Activated CD4-positive, alpha-beta memory T cell treated with anti-CD3 and anti-CD28 coated beads for 36 hours (primary cell): ENCODE measurements at regions not wholly inside any gene's neighbourhood (a gene's known extent, or its start where the extent isn't known, plus 50 kb on each side); places are given as distances from the start of the nearest gene placed in this dataset.

Experiments
- CTCF ChIA-PET: fragments of 350-600 bp; sonication (Branson Sonifier 250); formaldehyde crosslinking; loops from one replicate; lab custom pipeline; 2021; ENCODE audit warnings: antibody characterized with exemption, inconsistent platforms; lab: Charles Lee
- POLR2A ChIA-PET: fragments of 350-600 bp; sonication (Branson Sonifier 250); formaldehyde crosslinking; loops from one replicate; lab custom pipeline; 2021; ENCODE audit warnings: antibody characterized with exemption; lab: Charles Lee
- DNase-seq: peaks from one replicate; pipeline ENCODE4 v3.0.0-alpha.2; 2020
- H3K27ac Mint-ChIP-seq: one replicate; pipeline ENCODE4 v1.8.0; 2021; ENCODE audit warnings: mixed read lengths
- H3K27me3 Mint-ChIP-seq: one replicate; pipeline ENCODE4 v1.8.0; 2021; ENCODE audit warnings: mixed read lengths
- H3K36me3 Mint-ChIP-seq: one replicate; pipeline ENCODE4 v1.8.0; 2021; ENCODE audit warnings: mixed read lengths
- H3K4me1 Mint-ChIP-seq: one replicate; pipeline ENCODE4 v1.8.0; 2021; ENCODE audit warnings: low read depth, mixed read lengths
- H3K4me3 Mint-ChIP-seq: one replicate; pipeline ENCODE4 v1.8.0; 2021; ENCODE audit warnings: mild to moderate bottlenecking, mixed read lengths
- H3K9me3 Mint-ChIP-seq: one replicate; pipeline ENCODE4 v1.8.0; 2021; ENCODE audit warnings: mixed read lengths
- intact Hi-C: fragments of 100-400 bp; cut with micrococcal nuclease; formaldehyde crosslinking; loops from one replicate; pipeline ENCODE4 v1.15.1; 2023

- Mint-ChIP-seq H3K4me1 (no peaks in the 10 kb centered on the region), H3K4me3 (no peak overlapping the region), H3K27ac (no peak overlapping the region), H3K27me3 (peaks cover 6% of the 10 kb centered on the region), H3K36me3 (no peaks in the 10 kb centered on the region), H3K9me3 (peaks cover 3% of the 10 kb centered on the region)
- intact Hi-C loops, result no loop called here
- DNase-seq, result no peak
- POLR2A ChIA-PET, result no interaction called here
- CTCF ChIA-PET, result interaction anchor here (0.6 kb wide), 1 partner anchor 106 kb away, joined by 3 read pairs; no protein-coding TSS in a partner anchor
Measured at GRCh38 chr20:24810676-24811407, 138.2 kb upstream of the CST7 start.

- H3K27ac Mint-ChIP-seq, result no peak overlapping the region
Measured at GRCh38 chr20:24812373-24812772, 136.7 kb upstream of the CST7 start.

GRCh38 chr20:24813080-24813479 is 136.0 kb upstream of the CST7 start:
- intact Hi-C loops, result no loop called here
- Mint-ChIP-seq H3K36me3 (no peaks in the 10 kb centered on the region), H3K4me1 (no peaks in the 10 kb centered on the region), H3K27me3 (peaks cover 5% of the 10 kb centered on the region), H3K4me3 (no peak overlapping the region), H3K27ac (no peak overlapping the region), H3K9me3 (peaks cover 3% of the 10 kb centered on the region)
- DNase-seq, result no peak
- CTCF ChIA-PET, result no interaction called here
- POLR2A ChIA-PET, result no interaction called here

More at GRCh38 chr20:24812373-24812772, 136.7 kb upstream of the CST7 start:
- Mint-ChIP-seq H3K4me1 (no peaks in the 10 kb centered on the region), H3K9me3 (peaks cover 3% of the 10 kb centered on the region), H3K4me3 (no peak overlapping the region), H3K36me3 (no peaks in the 10 kb centered on the region), H3K27me3 (peaks cover 6% of the 10 kb centered on the region)
- CTCF ChIA-PET, result no interaction called here
- POLR2A ChIA-PET, result no interaction called here
- no peak for DNase-seq
- intact Hi-C loops, result no loop called here

GRCh38 chr20:24813496-24813895 is 135.6 kb upstream of the CST7 start:
- H3K9me3 Mint-ChIP-seq, result peaks cover 3% of the 10 kb centered on the region
- POLR2A ChIA-PET, result no interaction called here
- no peak overlapping the region for H3K4me3 Mint-ChIP-seq
- CTCF ChIA-PET, result no interaction called here
- H3K4me1 Mint-ChIP-seq, result no peaks in the 10 kb centered on the region
- H3K27me3 Mint-ChIP-seq, result peaks cover 5% of the 10 kb centered on the region
- intact Hi-C loops, result no loop called here
- no peak overlapping the region for H3K27ac Mint-ChIP-seq
- H3K36me3 Mint-ChIP-seq, result no peaks in the 10 kb centered on the region
- DNase-seq, result no peak

GRCh38 chr20:24813936-24814335 is 135.1 kb upstream of the CST7 start:
- Mint-ChIP-seq H3K27ac (no peak overlapping the region), H3K4me1 (no peaks in the 10 kb centered on the region), H3K4me3 (no peak overlapping the region), H3K36me3 (no peaks in the 10 kb centered on the region), H3K9me3 (peaks cover 3% of the 10 kb centered on the region), H3K27me3 (peaks cover 5% of the 10 kb centered on the region)
- DNase-seq, result no peak
- CTCF ChIA-PET, result no interaction called here
- POLR2A ChIA-PET, result no interaction called here
- intact Hi-C loops, result no loop called here

GRCh38 chr20:24814556-24815195 is 134.4 kb upstream of the CST7 start:
- Mint-ChIP-seq H3K4me1 (no peaks in the 10 kb centered on the region), H3K27me3 (peaks cover 4% of the 10 kb centered on the region), H3K27ac (no peak overlapping the region), H3K36me3 (no peaks in the 10 kb centered on the region), H3K9me3 (peaks cover 3% of the 10 kb centered on the region), H3K4me3 (no peak overlapping the region)
- ChIA-PET CTCF (no interaction called here), POLR2A (no interaction called here)
- intact Hi-C loops, result no loop called here
- DNase-seq, result no peak

- H3K9me3 Mint-ChIP-seq, result peaks cover 3% of the 10 kb centered on the region
- H3K27me3 Mint-ChIP-seq, result peaks cover 4% of the 10 kb centered on the region
- no peaks in the 10 kb centered on the region for H3K36me3 Mint-ChIP-seq
Measured at GRCh38 chr20:24815196-24815815, 133.8 kb upstream of the CST7 start.

GRCh38 chr20:24815931-24816330 is 133.1 kb upstream of the CST7 start:
- H3K9me3 Mint-ChIP-seq, result peaks cover 3% of the 10 kb centered on the region
- CTCF ChIA-PET, result no interaction called here
- no peak overlapping the region for H3K27ac Mint-ChIP-seq
- no peak overlapping the region for H3K4me3 Mint-ChIP-seq
- H3K4me1 Mint-ChIP-seq, result no peaks in the 10 kb centered on the region
- peaks cover 4% of the 10 kb centered on the region for H3K27me3 Mint-ChIP-seq
- POLR2A ChIA-PET, result no interaction called here
- no peak for DNase-seq
- intact Hi-C loops, result no loop called here
- no peaks in the 10 kb centered on the region for H3K36me3 Mint-ChIP-seq

More at GRCh38 chr20:24815196-24815815, 133.8 kb upstream of the CST7 start:
- intact Hi-C loops, result no loop called here
- H3K4me1 Mint-ChIP-seq, result no peaks in the 10 kb centered on the region
- H3K27ac Mint-ChIP-seq, result no peak overlapping the region
- CTCF ChIA-PET, result no interaction called here
- no peak overlapping the region for H3K4me3 Mint-ChIP-seq
- POLR2A ChIA-PET, result no interaction called here
- no peak for DNase-seq

- H3K36me3 Mint-ChIP-seq, result no peaks in the 10 kb centered on the region
- H3K9me3 Mint-ChIP-seq, result peaks cover 3% of the 10 kb centered on the region
- no peak for DNase-seq
- no peaks in the 10 kb centered on the region for H3K4me1 Mint-ChIP-seq
- no peak overlapping the region for H3K27ac Mint-ChIP-seq
- POLR2A ChIA-PET, result no interaction called here
- intact Hi-C loops, result no loop called here
- peaks cover 4% of the 10 kb centered on the region for H3K27me3 Mint-ChIP-seq
- H3K4me3 Mint-ChIP-seq, result no peak overlapping the region
- CTCF ChIA-PET, result no interaction called here
Measured at GRCh38 chr20:24816431-24816830, 132.6 kb upstream of the CST7 start.

DNA sequence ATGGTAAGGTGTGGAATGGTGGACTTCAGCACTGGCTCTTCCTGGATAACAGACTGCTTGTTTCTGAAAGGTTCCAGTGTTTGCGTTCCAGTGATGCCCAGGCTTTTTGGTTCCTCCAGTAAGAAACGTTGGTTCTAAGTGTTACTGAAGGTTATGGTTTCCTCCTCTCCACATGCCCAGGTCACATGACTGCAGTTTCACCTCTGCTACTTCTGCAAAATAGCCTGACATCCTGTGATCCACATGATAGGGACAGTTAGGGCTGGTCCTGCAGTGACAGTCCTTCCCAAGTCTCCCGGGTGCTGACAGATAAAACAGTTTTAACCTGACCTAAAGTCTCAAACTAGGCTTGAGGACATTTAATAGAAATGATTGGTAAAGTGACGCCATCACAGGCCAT is 132.2 kb upstream of the CST7 start:
- ChIA-PET POLR2A (no interaction called here), CTCF (no interaction called here)
- H3K4me3 Mint-ChIP-seq, result no peak overlapping the region
- intact Hi-C loops, result no loop called here
- no peak overlapping the region for H3K27ac Mint-ChIP-seq
- no peaks in the 10 kb centered on the region for H3K36me3 Mint-ChIP-seq
- H3K4me1 Mint-ChIP-seq, result no peaks in the 10 kb centered on the region
- no peak for DNase-seq
- peaks cover 4% of the 10 kb centered on the region for H3K27me3 Mint-ChIP-seq
- H3K9me3 Mint-ChIP-seq, result peaks cover 3% of the 10 kb centered on the region

GRCh38 chr20:24817351-24817750 is 131.7 kb upstream of the CST7 start:
- no peak for DNase-seq
- Mint-ChIP-seq H3K27me3 (peaks cover 4% of the 10 kb centered on the region), H3K4me1 (no peaks in the 10 kb centered on the region), H3K4me3 (no peak overlapping the region), H3K36me3 (no peaks in the 10 kb centered on the region), H3K27ac (no peak overlapping the region), H3K9me3 (peaks cover 3% of the 10 kb centered on the region)
- ChIA-PET CTCF (no interaction called here), POLR2A (no interaction called here)
- intact Hi-C loops, result no loop called here

DNA sequence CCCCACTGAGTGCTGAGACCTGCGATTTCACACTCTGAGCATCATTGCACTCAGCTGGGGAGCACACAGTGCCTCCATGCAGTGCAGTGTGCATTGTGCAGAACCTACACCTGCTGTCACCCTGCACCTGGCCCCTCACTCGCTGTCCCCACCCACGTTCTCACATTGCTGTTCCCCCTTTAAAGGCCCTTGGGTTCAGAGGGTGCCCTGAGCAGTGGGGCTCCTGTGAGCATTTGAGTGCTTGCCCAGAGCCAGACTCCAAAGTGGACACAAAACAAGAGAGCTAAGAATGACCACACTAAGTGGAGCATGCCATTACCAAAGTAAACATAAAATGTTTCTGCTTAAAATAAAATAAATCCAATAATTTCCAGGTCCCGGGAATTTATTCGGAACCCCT is 131.0 kb upstream of the CST7 start:
- H3K4me1 Mint-ChIP-seq, result no peaks in the 10 kb centered on the region
- no peak for DNase-seq
- POLR2A ChIA-PET, result no interaction called here
- CTCF ChIA-PET, result no interaction called here
- H3K36me3 Mint-ChIP-seq, result no peaks in the 10 kb centered on the region
- peaks cover 2% of the 10 kb centered on the region for H3K9me3 Mint-ChIP-seq
- intact Hi-C loops, result no loop called here
- no peak overlapping the region for H3K27ac Mint-ChIP-seq
- no peak overlapping the region for H3K4me3 Mint-ChIP-seq
- H3K27me3 Mint-ChIP-seq, result peaks cover 4% of the 10 kb centered on the region
